GM12892 (cell line): ENCODE measurements at regions not wholly inside any gene's neighbourhood (a gene's known extent, or its start where the extent isn't known, plus 50 kb on each side); places are given as distances from the start of the nearest gene placed in this dataset.

ENCODE experiments used
- POLR2A ChIP-seq: IDR thresholded peaks from 2 replicates; pipeline ENCODE4 v1.6.1; 2011; ENCODE audit warnings: low read depth, low read length, control low read depth
- POLR2AphosphoS5 ChIP-seq: IDR thresholded peaks from 2 replicates; pipeline ENCODE4 v1.6.1; 2011; ENCODE audit warnings: low read depth, low read length, control low read depth
- TAF1 ChIP-seq: IDR thresholded peaks from 2 replicates; pipeline ENCODE4 v1.6.1; 2011; ENCODE audit warnings: low read depth, mild to moderate bottlenecking, control low read depth, low read length, borderline replicate concordance

- TF ChIP-seq POLR2AphosphoS5 (no peak), POLR2A (no peak), TAF1 (no peak)
These were observed 231.1 kb upstream of the PAPPA start for GRCh38 chr9:115922444-115922843.
